Erythroblast (primary cell): ENCODE measurements at regions not wholly inside any gene's neighbourhood (a gene's known extent, or its start where the extent isn't known, plus 50 kb on each side); places are given as distances from the start of the nearest gene placed in this dataset.

ENCODE experiments used
- GATA1 ChIP-seq: IDR thresholded peaks from 2 replicates; pipeline ENCODE4 v1.6.1; 2011; ENCODE audit warnings: low read depth, mild to moderate bottlenecking, control low read depth, low read length, moderate library complexity
- POLR2A ChIP-seq: IDR thresholded peaks from 2 replicates; pipeline ENCODE4 v1.6.1; 2011; ENCODE audit warnings: mild to moderate bottlenecking, low read length

GRCh38 chr4:125483278-125483677 lies 168.5 kb downstream of the FAT4 start:
- TF ChIP-seq POLR2A (no peak), GATA1 (no peak)
